Fibroblast of villous mesenchyme (primary cell): ENCODE measurements at regions not wholly inside any gene's neighbourhood (a gene's known extent, or its start where the extent isn't known, plus 50 kb on each side); places are given as distances from the start of the nearest gene placed in this dataset.

Source experiments
- DNase-seq: peaks from one replicate; pipeline ENCODE4 v3.0.0-alpha.2; 2010; ENCODE audit warnings: low read depth
- H3K4me3 ChIP-seq: 2 replicates; pipeline ENCODE4 v1.5.1; 2011; ENCODE audit warnings: low read depth, mild to moderate bottlenecking, low read length
- TF ChIP-seq, protein P1 (sequence below): IDR thresholded peaks from 2 replicates; pipeline ENCODE4 v1.5.1; 2012; ENCODE audit warnings: low read depth, mild to moderate bottlenecking, low read length; ENCODE audit not compliant: insufficient read depth

- TF ChIP-seq, protein P1, sequence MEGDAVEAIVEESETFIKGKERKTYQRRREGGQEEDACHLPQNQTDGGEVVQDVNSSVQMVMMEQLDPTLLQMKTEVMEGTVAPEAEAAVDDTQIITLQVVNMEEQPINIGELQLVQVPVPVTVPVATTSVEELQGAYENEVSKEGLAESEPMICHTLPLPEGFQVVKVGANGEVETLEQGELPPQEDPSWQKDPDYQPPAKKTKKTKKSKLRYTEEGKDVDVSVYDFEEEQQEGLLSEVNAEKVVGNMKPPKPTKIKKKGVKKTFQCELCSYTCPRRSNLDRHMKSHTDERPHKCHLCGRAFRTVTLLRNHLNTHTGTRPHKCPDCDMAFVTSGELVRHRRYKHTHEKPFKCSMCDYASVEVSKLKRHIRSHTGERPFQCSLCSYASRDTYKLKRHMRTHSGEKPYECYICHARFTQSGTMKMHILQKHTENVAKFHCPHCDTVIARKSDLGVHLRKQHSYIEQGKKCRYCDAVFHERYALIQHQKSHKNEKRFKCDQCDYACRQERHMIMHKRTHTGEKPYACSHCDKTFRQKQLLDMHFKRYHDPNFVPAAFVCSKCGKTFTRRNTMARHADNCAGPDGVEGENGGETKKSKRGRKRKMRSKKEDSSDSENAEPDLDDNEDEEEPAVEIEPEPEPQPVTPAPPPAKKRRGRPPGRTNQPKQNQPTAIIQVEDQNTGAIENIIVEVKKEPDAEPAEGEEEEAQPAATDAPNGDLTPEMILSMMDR: no peak
- no peak overlapping the region for H3K4me3 ChIP-seq
- DNase-seq: peak; percentile 48
Observed at GRCh38 chr6:28643017-28643740, 117.5 kb downstream of the GPX5 start.

DNA sequence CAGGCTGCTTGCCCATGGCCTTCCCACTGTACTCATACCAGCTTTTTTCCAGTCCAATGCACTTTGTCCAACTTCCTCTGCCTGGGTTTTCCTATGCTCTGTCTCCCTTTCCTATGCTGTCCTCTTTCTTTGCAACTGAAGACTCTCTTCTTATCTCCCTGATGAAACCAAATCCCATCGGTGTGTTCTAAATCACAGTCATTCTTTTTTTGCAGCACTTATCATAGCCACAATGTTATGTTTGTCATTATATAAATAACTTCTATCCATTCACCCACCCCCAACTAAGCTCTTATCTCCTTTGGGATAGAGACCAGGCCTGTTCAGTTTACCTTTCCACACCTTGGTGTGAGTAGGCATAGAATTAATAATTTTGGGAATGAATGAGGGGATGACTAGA is 121.0 kb downstream of the GPX5 start:
- no peak overlapping the region for H3K4me3 ChIP-seq
- no peak for DNase-seq
- TF ChIP-seq, protein P1: no peak

- DNase-seq: peak; percentile 66
- peak overlapping the region; percentile 71 for H3K4me3 ChIP-seq
- TF ChIP-seq, protein P1: no peak
Observed at GRCh38 chr6:28648035-28648877, 122.6 kb downstream of the GPX5 start.

DNA sequence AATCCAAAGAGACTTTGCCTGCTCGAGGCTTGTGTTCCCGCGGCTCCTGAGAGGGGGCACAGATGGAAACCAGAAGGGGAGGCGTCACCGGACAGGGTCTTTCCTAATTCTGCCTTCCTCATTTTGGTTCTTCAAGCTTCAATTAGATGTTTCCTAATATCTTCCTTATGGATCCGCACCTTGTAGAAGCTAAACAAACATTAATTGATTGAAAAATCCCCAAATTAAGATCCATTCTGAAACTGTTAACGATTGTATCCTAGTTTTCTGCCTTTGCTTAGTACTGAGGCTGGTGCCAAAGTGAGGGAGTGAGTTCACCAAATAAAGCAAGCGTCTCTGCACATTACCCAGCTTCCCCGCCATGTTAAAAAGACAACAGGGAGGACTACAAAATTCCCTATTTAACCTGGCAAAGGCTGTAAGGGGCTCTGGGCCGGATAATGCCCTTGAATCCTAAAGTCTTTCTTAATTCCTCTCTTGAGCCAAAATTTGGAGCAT is 123.2 kb downstream of the GPX5 start:
- TF ChIP-seq, protein P1: no peak
- DNase-seq: no peak
- peak overlapping the region; percentile 71 for H3K4me3 ChIP-seq

GRCh38 chr6:28651161-28651560 is 125.5 kb downstream of the GPX5 start:
- no peak for DNase-seq
- H3K4me3 ChIP-seq: no peak overlapping the region

GRCh38 chr6:28653876-28654275 is 128.2 kb downstream of the GPX5 start:
- TF ChIP-seq, protein P1: no peak

More at GRCh38 chr6:28651161-28651560, 125.5 kb downstream of the GPX5 start:
- TF ChIP-seq, protein P1: no peak

More at GRCh38 chr6:28653876-28654275, 128.2 kb downstream of the GPX5 start:
- DNase-seq: no peak
- no peak overlapping the region for H3K4me3 ChIP-seq
